ENCODE measurements at regions not wholly inside any gene's neighbourhood (a gene's known extent, or its start where the extent isn't known, plus 50 kb on each side); places are given as distances from the start of the nearest gene placed in this dataset.

- DNase-seq = no peak
Measured at GRCh38 chrX:141641138-141641537, 51.6 kb downstream of the SPANXA2 start.

GRCh38 chrX:141642979-141643378 lies 53.5 kb downstream of the SPANXA2 start:
- peak; percentile 5 for DNase-seq
